ENCODE measurements at regions not wholly inside any gene's neighbourhood (a gene's known extent, or its start where the extent isn't known, plus 50 kb on each side); places are given as distances from the start of the nearest gene placed in this dataset.

DNA sequence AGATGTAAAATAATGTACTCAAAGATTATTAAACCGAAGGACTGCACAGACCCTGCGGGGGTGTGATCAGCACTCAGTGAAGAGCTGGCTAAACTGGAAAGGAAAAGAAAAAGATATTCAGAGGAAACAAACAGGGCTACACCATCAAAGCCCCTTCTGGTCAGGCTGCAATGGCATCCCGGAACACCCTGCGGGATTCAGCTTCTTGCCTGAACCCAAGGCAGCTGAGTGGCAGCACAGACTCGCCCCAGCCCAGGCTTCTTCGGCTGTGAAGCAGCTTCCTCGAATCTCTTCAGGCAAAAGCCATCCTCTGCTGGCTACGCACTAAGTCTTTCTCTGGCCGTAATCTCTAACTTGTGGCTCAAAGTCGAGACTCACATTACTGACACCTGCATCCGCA is 220.9 kb downstream of the TEX29 start:
- 76 to 87% methylated on average over 11 of the region's 11 CpGs for WGBS, 2 donors
- Histone ChIP-seq H3K36me3 (ENCODE audit: control insufficient read depth in 4 of 4, insufficient read depth in 4 of 4, low read length in 4 of 4) (no peaks in the 10 kb centered on the region), H3K4me1 (ENCODE audit: control insufficient read depth in 5 of 5, insufficient read depth in 5 of 5, low read length in 5 of 5) (no peaks in the 10 kb centered on the region), H3K9me3 (ENCODE audit: control insufficient read depth in 4 of 4, insufficient read depth in 3 of 4, low read length in 3 of 4) (peaks cover 0 to 12% (median 2%) of the 10 kb centered on the region in 4 donors), H3K27ac (ENCODE audit: low read depth in 1 of 2, low read length in 1 of 2) (no peak overlapping the region), H3K4me3 (no peak overlapping the region), H3K27me3 (ENCODE audit: control insufficient read depth in 3 of 3, insufficient read depth in 3 of 3, low read length in 2 of 3) (peaks cover 3 to 30% (median 18%) of the 10 kb centered on the region in 3 donors), H3K9ac (ENCODE audit: insufficient read depth in 1 of 2, low read length in 2 of 2) (no peak overlapping the region)
- DNase-seq (no peak), ATAC-seq (ENCODE audit: insufficient read depth, low FRiP score) (no peak)
- TF ChIP-seq, protein P1, sequence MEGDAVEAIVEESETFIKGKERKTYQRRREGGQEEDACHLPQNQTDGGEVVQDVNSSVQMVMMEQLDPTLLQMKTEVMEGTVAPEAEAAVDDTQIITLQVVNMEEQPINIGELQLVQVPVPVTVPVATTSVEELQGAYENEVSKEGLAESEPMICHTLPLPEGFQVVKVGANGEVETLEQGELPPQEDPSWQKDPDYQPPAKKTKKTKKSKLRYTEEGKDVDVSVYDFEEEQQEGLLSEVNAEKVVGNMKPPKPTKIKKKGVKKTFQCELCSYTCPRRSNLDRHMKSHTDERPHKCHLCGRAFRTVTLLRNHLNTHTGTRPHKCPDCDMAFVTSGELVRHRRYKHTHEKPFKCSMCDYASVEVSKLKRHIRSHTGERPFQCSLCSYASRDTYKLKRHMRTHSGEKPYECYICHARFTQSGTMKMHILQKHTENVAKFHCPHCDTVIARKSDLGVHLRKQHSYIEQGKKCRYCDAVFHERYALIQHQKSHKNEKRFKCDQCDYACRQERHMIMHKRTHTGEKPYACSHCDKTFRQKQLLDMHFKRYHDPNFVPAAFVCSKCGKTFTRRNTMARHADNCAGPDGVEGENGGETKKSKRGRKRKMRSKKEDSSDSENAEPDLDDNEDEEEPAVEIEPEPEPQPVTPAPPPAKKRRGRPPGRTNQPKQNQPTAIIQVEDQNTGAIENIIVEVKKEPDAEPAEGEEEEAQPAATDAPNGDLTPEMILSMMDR (IDR thresholded peaks at IDR 0.05; ENCODE audit: control extremely low read depth, extremely low read depth), result no peak

DNA sequence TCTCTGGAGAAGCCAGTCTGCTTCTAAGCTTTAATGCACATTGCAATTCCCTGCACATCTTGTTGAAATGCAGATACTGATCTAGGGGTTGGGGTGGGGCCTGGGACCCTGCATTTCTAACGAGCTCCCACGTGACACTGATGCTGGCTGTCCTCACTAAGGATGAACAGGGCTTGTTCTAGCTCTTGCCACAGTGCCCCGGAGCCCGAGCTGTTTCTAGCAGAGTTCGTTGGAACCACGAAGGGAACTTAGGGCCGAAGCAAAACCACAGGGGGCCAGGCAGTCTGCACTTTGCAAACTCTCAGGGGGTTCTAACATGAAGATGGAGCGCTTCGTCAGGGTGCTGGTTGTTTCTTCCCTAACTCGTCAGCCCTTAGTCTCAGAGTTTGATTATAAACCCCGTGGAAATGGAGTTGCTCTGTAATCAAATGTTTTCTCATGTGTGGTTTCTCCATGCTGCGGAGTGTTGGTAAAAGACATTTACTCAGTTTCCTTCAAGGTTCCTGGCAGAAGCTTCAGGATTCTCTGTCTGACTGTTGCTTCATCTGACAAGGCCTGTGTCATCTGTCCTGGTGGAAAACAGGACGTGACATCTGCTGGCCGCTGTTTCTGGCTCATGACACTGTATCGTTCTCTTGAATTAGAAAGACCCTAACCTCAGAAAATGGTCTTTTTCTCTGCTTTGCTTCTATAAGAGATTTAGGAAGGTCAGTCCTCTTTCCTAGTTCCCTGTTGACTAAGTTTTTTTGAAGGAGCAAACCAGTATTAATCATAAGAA is 221.5 kb downstream of the TEX29 start:
- DNase-seq, result no peak
- Histone ChIP-seq H3K9ac (ENCODE audit: insufficient read depth in 1 of 2, low read length in 2 of 2) (no peak overlapping the region), H3K27me3 (ENCODE audit: control insufficient read depth in 3 of 3, insufficient read depth in 3 of 3, low read length in 2 of 3) (peaks cover 0 to 24% (median 14%) of the 10 kb centered on the region in 3 donors), H3K27ac (ENCODE audit: low read depth in 1 of 2, low read length in 1 of 2) (no peak overlapping the region), H3K9me3 (ENCODE audit: control insufficient read depth in 4 of 4, insufficient read depth in 3 of 4, low read length in 3 of 4) (peaks cover 0 to 12% (median 2%) of the 10 kb centered on the region in 4 donors), H3K36me3 (ENCODE audit: control insufficient read depth in 4 of 4, insufficient read depth in 4 of 4, low read length in 4 of 4) (no peaks in the 10 kb centered on the region), H3K4me3 (no peak overlapping the region), H3K4me1 (ENCODE audit: control insufficient read depth in 5 of 5, insufficient read depth in 5 of 5, low read length in 5 of 5) (no peaks in the 10 kb centered on the region)
- TF ChIP-seq, protein P1 (IDR thresholded peaks at IDR 0.05; ENCODE audit: control extremely low read depth, extremely low read depth), result no peak
- ATAC-seq (ENCODE audit: insufficient read depth, low FRiP score), result no peak
- 68 to 71% methylated on average over 15 of the region's 15 CpGs for WGBS, 2 donors

DNA sequence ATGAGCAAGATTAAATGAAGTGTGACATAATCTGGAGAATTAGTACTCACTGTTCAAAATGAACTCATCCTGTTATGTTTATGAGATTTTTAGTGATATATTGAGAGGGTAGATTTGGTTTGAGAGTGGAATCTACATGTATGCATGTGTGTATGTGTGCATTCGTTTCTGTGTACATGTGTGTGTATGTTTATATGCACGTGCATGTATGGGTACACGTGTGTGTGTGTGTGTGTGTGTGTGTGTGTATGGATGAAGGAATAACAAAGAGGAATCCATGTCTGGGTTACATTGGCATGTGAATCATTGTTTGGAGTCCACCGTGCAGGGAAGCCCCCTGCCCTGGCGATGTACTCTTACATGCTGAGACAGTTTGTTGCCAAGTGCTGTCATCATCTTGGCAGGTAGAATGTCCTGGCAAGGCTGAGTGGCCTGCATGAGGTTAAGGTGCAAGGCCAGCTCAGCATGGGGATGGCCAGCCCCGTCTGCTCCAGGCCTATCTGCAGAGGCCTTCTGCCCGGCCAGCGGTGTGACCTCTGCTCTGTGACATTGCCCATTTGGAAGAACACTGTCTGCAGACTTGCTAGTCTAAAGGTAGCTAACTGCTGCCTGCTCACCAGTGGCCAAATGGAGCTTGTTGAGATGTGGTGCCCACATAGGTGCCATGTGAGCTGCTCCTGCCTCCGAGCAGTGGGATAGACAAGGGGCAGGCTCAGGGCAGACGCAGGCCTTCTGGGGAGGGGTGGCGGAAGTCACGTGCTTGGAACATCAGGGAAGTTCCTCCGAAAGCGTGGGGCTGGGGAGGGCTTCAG is 222.3 kb downstream of the TEX29 start:
- DNase-seq, result no peak
- Histone ChIP-seq H3K9ac (ENCODE audit: insufficient read depth in 1 of 2, low read length in 2 of 2) (no peak overlapping the region), H3K9me3 (ENCODE audit: control insufficient read depth in 4 of 4, insufficient read depth in 3 of 4, low read length in 3 of 4) (peaks cover 0 to 9% (median 2%) of the 10 kb centered on the region in 4 donors), H3K36me3 (ENCODE audit: control insufficient read depth in 4 of 4, insufficient read depth in 4 of 4, low read length in 4 of 4) (no peaks in the 10 kb centered on the region), H3K4me1 (ENCODE audit: control insufficient read depth in 5 of 5, insufficient read depth in 5 of 5, low read length in 5 of 5) (no peaks in the 10 kb centered on the region), H3K4me3 (no peak overlapping the region), H3K27me3 (ENCODE audit: control insufficient read depth in 3 of 3, insufficient read depth in 3 of 3, low read length in 2 of 3) (peaks cover 0 to 16% (median 11%) of the 10 kb centered on the region in 3 donors), H3K27ac (ENCODE audit: low read depth in 1 of 2, low read length in 1 of 2) (no peak overlapping the region)
- TF ChIP-seq, protein P1 (IDR thresholded peaks at IDR 0.05; ENCODE audit: control extremely low read depth, extremely low read depth), result no peak
- ATAC-seq (ENCODE audit: insufficient read depth, low FRiP score), result no peak
- WGBS, 2 donors, result 83 to 87% methylated on average over 14 of the region's 14 CpGs
